GM21528 (cell line): ENCODE measurements at regions not wholly inside any gene's neighbourhood (a gene's known extent, or its start where the extent isn't known, plus 50 kb on each side); places are given as distances from the start of the nearest gene placed in this dataset.
"Not testable (repeated sequence)": the region's sequence is repeated elsewhere in the genome, so short reads cannot be mapped to it uniquely, and the experiment has no call there.

Source experiments
- ATAC-seq: cut with Tn5 transposase; IDR thresholded peaks from one replicate; pipeline ENCODE4 v1.9.1; 2021; ENCODE audit warnings: mild to moderate bottlenecking, moderate library complexity; ENCODE audit not compliant: unreplicated experiment, low FRiP score

DNA sequence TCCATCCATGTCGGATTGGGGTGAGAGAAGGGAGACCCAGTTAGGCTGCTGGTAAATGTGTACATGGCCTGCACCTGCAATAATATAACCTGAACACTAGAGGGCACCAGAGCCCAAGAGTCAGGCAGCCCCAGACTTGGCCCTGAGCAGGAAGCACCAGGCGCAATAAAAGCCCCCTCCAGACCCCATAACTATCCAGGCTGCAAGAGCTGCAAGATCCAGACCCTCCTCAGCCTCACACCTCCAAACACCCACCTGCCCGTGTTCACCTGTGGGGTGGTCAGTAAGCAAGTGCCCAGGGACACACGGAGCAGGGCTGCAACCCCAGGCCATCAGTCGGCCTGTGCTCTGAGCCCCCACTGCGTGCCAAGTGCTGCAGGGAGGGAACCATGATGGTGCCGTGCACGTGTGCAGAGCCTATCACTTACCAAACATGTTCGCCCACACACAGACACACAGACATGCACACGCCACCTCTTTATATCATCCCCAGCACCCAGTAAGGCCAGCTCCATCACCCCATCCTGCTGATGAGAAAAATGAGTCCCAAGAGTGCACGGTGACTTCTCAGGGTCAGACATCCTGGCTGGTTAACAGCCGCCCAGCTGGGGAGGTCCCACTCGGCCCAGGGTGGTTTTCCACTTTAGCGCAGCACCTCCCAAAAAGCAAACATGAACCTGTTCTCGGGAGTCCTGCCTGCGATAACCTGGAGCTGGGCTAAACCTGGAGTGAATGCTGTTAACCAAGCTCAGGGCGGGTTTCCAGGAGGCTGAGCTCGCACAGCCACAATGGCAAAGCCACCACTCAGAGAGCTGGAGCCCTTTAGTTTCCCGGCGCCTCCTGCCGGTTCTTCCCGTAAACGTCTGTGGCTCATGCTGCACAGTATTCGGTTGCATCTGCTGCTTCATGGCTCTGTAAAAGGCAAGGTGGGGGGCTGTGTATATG is 439.8 kb downstream of the SOX9 start:
- no peak for ATAC-seq

DNA sequence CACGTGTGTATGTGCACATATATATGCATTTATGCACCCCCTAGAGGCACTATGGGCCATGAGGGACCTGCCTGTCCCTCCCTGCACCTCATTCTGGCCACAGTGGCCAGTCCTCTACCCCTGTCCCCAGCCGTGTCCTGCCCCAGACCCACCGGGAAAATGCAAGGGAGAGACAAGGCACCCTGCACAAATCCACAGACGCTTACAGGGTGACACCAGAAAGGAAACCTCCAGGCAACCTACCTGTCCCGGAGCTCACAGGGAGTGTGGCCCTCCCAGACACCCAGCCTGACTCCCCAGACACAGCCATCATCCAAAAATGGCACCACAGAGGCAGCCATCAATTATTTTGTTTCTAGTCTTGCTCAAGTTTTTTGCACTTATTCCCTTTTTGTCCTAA is 440.4 kb downstream of the SOX9 start:
- ATAC-seq = no peak

DNA sequence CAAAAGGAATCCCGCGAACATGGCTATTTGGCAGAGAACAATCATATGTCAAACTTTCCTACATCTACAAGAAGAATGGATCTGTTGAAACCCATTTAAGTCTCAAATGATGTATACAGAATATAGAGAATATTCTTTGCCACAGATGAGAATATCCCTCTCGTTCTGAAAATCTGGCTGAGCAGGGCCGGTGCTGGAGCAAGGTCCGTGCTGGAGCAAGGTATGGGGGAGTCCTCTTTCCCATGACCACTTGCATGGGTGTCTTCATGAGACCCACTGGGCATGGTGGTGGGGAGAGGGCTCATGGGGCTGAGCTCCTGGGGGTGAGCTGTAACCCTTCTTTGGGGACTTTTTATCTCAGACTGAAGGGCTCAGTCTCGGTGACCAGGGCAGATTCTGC is 440.9 kb downstream of the SOX9 start:
- no peak for ATAC-seq

DNA sequence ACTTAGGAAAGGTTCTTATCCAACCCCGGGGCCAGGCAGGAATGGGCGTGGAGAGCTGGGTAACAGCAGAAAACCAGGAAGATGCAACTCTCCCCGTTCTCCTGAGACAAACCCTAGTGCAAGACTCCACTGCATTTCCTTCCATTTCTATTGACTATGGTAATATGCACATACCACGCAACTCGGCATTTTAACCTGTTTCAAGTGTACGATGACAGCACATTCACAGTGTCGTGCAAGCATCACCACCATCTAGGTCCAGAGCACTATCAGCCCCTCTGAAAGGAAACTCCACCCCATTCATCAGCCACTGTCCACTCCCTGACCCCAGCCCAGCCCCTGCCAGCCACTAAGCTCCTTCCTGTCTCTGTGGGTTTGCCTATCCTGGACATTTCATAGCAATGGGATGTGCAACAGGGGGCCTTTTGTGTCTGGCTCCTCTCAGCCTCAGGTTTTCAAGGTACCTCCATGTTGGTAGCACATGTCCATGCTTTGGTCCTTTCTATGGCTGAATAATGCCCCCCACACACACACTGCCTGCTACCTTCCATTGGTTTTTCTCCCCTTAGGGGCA is 441.9 kb downstream of the SOX9 start:
- ATAC-seq = no peak

DNA sequence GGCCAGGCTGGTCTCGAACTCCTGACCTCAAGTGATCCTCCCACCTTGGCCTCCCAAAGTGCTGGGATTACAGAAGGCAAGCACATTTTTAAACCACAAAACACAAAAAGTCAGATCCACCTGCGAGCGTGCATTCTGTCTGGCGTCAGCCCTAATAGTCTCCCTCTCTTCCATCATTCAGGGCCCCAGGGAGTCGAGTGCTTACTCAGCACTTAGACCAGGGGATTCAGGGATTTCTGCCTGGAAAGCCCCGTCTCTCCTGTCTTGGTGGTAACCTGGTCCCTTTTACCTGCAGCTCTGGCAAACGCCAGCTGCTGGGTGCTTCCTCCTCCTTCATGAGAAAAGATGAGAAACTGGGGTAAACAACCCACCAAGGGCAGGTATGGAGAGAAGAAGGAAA is 443.1 kb downstream of the SOX9 start:
- ATAC-seq = no peak

DNA sequence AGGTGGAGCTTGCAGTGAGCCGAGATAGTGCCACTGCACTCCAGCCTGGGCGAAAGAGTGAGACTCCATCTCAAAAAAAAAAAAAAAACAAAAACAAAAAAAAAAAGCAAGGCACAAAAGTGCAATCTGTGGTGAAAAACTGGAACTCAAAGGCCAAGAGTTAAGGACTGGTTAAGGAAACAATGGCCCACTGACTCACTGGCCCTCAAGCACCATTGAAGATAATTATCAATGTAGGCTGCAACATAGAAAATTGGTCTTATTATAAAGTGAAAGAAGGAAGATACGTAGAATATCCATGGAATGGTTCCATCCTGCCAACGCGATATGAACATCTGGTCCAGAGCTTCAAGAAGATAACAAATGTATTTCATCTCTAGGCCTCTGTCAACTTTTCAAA is 444.2 kb downstream of the SOX9 start:
- ATAC-seq = no peak

DNA sequence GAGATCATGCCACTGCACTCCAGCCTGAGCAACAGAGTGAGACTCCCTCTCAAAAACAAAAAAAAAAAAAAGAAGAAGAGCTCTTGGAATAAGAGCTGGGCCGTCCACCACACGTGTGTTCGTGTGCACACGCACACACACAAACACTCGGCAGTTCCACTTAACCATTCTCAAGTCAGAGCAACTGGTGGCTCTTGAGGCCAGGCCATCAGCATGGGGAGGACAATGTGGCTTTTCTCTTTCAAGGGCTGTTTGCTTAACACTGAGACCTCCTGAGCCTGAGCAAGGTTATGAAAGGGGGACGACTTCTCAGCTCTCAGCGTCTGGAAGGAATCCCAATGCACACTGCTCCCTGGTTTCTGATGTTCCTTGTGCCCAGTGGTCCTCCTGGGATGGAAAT is 444.9 kb downstream of the SOX9 start:
- ATAC-seq = no peak

DNA sequence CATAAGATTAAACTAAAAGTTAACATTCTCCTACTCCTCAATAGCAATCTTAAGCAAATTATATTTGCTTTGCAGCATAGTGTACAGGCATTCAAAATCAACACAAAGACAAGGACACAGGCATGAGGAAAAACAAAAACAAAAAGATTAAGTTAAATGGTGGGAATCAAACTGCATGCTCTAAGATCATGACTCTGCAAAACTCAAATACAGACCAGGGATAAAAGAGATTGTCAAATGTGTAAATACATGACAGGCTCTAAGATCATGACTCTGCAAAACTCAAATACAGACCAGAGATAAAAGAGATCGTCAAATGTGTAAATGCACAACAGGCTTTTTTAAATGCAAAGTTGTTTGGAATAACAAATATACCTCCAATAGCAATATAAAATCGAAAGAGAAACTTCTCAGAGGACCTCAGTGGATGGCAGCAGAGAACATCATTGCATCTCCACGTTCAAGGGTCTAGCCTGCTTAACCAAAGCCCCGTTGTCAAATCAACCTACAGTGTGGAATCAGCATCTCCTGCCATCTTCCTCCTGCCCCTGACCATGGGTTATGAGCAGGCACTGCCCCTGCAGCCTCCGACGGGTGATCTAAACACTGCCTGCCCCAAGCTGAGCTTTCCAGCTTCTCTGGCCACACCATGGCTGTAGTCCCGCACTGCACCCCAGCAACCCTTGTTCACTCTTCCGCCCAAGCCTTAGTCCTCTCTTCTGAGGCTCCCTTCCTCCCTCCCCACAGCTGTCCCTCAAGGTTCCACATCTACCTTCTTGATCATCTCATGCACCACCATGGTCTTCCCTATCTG is 446.1 kb downstream of the SOX9 start:
- ATAC-seq = no peak

DNA sequence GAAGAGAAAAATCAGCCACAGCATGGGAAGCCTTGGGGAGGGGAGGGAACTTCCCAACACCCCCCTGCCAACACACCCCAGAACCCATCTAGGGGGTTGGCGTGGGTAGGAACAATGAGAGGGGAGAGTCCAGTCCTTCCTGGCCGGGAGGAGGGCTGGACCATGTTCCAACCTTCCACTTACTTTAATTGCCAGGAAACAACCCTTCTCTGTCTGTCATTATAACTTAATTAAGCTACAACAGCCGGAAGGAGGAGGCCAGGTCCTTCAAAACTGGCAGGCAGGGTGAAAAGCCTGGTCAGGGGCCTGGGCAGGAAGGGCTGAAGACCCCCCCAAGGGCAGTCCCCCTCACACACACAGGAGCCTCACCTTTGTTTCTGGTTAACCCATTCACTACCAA is 447.0 kb downstream of the SOX9 start:
- ATAC-seq = no peak

DNA sequence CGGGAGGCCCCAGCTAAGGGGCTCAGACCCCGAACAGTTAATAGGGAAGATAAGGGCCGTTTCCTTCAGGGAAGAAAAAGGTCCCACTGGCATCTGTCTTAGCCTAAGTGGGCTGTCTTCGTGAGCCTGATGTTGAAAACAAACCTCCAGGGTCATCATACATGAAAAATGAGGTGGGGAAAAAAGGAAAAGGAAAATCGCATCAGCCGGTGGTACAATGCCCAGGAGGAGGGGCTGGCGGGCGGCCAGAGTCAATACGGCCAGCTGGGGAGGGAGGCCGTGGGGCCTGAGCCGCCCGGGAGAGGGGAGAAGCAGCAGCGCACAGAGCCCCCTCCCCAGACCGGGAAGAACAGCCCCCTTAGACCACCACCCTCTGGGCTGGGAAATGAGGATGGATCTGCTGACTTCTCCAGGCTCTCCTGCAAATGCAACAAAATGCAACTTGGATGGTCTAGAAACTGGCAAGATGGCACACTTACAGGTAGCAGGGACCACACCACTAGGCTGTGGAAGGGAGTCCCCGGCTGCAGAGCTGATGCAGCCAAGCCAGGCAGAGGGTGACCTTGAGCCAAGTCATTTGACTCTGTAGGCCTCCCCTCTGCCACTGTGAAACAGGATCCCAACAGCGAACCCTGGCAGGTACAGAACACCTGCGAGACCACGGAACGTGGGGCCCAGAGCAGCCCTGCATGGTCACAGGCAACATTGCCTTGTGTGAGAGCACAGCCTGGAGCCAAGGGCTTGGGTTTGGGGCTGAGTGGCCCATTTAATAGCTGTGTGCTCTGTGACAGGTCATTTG is 448.5 kb downstream of the SOX9 start:
- ATAC-seq = no peak

DNA sequence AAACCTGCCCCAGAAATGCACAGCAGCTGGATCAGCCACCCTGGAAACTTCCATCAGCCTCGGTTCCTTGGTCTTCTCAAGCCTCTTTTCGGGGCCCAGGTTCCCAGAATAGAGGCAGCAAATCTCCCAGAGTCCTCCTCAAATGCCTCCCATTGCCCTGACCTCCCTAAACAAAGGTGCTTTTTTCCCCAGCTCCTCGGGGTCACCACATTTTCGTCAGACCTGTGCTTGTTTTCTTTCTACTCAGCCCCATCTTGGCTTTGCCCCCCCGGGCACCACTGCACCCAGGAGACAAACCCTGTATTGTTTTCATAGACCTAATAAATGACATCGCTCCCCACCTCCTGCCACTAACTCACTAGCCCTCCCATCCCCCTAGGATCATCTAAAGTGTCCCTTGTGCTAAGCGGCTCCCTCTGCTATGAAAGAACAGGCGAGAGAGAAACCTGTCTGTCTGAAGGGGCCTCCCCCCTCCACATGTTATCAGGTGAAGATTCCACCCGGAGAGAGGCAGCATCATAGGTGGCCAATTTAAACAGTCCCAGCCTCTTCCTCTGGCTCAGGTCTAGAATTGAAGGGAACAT is 451.1 kb downstream of the SOX9 start:
- no peak for ATAC-seq

DNA sequence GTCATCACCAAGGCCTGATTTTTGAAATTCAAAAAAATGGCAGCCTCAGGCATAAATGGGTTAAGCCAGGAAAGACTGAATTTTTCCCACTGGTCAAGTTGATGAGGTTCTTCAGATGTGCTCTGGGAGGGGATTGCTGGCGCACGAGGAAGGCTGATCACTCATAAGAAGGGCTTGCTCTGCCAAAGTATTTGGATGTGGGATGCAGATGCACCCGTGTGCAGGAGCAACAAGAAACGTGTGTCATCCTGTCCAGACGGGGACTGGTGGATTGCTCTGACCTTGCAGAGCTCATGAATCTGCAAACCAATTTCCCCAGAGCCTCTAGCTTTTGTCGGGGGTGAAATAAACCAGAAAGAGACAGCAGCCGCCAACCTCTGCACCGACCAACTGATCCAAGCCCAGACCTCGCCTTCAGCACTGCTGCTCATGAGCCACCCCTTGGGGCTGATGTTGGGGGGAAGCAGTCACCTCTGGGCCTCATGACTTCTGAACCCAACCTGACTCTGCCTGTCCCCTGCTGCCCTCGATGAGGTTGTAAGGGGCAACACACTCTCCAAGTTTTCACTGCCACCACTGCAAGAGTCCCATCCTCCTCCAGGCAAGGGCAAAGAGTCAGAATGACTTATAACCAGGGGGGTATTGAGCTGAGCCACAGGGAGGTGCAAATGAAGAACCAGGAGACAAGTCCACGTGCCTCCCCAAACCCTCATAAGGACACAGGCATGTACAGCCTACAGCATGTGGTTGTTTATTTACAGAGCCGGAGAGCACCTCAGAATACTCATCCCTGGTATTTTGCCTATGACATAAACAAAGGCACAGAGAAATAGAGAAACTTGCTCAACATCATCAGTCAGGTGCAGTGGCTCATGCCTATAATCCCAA is 452.0 kb downstream of the SOX9 start:
- ATAC-seq = no peak

DNA sequence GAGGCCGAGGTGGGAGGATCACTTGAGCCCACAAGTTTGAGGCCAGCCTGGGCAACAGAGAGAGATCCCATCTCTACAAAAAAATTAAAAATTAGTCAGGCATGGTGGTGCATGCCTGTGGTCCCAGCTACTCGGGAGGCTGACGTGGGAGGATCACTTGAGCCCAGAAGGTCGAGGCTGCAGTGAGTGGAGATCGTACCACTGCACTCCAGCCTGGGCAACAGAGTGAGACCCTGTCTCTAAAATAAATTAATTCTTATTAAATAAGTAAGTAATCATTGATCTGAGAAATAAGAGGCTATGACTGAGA is 452.6 kb downstream of the SOX9 start:
- not testable (repeated sequence) for ATAC-seq

DNA sequence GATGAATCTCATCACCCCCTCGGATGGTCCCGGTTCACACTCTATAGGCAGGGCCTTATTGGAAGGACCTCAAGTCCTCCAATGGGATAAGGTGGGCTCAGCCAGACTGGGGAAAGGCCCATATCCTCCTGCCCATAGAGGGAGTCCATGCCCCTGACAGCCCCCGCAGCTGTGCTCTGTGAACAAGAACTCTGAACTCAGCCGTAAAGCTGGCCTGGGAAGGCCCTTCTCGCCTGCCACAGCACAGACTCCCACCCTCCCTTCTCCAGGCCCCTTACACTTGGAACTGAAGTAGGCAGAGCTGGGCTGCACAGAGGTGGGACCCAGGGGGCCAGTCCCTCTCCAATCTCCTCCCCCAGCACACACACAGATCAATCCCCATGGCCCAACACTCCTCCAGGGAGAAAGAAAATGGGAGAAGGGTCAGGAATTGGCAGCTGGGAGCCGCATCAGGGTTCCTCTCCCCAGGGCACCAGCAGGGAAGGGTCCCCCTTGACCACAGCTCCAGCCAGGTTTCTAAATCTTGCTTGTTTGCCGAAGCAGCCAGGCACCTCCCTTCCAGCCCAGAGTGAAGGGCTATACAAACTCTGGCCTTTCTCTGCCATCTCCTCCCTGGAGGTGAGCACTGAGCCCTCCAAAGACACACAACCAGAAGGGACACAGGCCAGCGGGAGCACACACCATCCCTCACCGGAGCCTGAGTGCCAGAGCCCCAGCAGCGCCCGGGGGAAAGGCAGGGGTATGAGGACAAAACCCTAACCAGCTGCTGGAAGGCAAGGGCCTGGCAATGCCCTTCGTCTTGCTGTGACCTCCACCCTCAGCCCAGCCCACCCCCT is 454.1 kb downstream of the SOX9 start:
- ATAC-seq = no peak

DNA sequence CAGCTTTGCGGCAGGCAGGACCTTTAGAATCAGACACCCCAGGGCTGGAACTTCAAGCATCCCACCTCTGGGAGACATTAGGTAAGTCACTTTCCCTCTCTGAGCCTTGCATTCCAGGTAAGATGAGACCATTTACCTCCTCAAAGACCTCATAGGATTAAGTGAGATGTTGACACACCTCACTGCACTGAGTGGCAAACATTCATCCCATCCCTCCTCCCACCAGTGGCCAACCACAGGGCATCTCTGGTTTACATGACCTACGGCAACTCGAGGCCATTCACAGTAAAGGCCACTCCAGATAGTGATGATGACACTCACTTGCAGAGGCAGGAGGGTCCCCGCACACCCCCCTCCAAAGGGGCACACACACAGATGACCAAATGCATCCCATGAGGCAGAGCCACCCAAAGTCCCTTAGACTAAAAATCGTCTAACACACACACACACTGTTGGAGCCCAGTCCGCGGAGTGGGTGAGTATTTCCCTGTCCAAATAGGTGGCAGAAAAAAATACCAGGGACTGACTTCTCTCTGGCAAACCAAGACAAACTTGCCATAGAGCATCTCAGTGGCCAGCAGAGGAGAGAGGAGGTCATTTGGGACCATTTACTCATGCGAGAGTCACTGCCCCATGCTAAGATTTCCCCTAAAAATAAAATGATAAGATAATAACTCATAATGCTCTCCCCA is 454.9 kb downstream of the SOX9 start:
- no peak for ATAC-seq

DNA sequence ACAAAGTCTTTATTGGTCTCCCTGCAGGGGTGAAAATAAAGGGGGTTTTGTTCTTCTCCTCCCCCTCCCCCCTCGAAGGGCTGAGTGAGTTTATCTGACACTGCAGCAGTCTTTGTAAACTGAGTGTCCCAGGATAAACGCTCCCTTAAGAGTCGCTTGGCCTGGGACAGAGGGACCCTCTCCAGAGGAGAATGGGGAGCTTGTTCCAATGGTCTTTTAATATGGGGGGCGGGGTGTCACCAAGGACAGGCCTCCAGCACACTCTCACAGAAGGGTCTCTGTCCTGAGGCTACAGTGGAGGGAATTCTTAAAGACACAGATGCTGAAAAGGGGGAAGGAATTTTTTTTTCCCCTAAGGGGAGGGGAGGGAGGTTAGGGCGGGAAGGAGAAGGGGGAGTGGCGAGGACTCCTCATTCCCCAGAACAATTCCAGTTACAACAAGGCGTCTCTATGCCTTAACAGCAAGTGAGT is 455.5 kb downstream of the SOX9 start:
- no peak for ATAC-seq

DNA sequence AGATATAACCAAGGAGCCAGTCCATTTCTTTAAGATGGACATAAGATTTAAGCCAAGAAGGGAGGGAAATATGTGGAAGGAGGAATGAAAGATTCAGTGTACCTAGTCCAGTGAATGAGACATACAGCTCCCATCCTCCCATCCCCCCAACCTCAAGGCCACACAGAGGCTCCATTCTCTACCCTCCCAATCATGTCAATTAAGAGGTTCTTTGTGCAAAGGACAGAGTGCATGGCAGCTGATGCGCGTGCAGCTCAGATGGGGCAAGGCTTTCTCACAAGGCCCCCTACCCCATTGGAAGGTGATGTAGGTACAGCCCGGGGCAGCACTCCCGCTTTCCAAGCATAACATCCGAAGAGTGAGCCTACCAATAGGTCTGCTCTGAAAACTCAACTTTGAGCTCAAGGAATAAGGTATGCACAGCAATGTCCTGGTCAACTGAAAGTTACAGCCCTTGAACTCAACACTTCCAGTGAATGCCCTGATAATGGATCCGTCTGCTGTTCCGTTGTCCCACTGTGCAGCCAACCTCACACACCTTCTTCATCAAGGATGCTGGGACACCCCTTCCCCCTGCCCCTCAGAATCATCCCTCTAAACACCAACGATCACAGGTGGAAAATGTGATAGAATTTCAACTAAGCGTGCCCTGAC is 458.1 kb downstream of the SOX9 start:
- ATAC-seq = no peak
